Activated CD4-positive, alpha-beta T cell treated with anti-CD3 and anti-CD28 coated beads for 48 hours (primary cell): ENCODE measurements at regions not wholly inside any gene's neighbourhood (a gene's known extent, or its start where the extent isn't known, plus 50 kb on each side); places are given as distances from the start of the nearest gene placed in this dataset.
"Not testable (repeated sequence)": the region's sequence is repeated elsewhere in the genome, so short reads cannot be mapped to it uniquely, and the experiment has no call there.

Source experiments
- DNase-seq: peaks from one replicate; pipeline ENCODE4 v3.0.0-alpha.2; 2020

DNA sequence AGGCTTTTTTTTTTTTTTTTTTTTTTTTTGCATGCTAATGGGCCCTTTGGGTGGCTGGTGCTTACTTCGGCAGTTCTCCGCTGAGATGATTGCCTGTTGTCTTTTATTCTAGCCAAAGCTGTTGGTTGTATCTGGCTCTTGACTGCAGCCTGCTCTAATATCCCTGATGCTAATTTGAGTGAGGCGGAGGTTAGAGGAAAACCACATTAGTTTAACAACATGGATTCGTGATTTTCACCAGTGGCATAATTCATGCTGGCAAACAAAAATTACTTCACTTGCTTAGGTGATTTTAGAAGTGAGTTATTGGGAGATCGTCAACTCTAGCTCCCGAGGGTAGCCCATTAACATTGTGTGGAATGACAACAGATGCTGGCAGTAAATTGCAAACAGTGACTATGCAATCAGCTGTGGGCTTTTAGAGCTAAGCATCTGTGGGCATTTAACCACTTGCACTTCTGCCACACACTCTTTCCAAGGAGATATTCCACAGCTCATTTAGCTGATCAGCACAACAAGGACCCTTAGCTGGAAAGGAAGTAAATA lies 97.6 kb upstream of the ZDHHC17 start:
- DNase-seq: no peak

DNA sequence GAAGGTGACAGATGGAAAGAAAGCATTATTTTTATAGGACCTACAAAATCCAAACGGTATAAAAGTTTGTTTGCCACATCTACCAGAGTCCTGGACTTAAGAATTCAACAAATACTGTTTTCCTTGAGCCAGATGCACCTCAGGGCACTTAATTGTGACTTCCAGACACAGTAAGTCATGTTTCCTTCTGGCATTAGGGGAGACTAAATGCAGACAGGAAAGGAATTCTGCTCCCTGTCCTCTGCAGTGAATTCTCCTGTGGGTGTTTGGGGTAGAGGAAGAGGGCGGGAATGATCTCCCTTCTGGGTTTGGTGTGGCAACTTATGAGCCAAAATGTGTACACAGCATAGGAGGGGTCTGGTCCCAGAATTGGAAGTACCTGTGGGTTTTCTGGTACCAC lies 93.9 kb upstream of the ZDHHC17 start:
- DNase-seq: no peak

DNA sequence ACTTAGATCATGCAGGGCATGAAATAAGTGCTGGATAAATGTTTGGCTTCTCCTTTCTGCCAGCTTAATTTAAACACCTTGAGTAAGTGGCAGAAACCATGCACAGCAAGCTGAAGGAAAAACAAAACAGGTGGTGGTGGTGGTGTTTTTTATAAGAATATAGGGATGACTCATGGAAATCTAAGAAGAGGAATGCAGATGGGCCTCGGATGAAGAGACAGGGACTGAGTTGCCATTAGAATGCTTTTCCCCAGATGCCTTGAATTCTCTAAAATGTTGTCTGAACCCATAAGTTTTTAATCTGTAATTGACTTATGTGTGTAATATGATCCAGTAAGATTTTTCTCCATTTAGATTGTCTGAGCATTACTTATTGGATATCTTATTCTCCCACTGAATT lies 93.1 kb upstream of the ZDHHC17 start:
- no peak for DNase-seq

DNA sequence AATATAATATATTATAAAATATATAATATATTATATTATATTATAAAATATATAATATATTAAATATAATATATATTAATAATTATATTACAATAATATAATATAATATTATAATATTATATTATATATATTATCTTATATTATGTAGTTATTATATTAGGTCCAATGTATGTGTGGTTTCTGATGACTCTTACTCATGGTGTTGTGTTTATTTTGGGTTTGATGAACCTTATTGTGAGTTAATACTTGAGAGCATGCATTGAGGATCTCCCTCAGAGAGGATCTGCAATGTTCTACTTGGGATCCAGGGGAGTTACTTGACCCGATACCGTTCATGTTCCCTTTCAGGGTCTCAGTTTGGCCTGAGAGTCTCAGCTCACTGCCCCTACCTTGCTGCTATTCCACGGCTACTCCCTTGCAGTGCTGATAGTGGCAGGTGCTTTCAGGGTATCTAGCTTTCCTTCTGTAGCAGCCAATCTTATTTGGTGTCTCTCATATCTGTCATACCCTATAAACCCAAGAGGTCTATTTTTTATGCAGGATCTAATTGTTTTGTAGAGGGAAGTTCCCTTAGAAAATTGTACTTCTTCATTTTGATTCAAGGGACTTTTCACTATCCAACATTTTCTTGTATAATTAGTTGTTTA lies 89.1 kb upstream of the ZDHHC17 start:
- DNase-seq: no peak

DNA sequence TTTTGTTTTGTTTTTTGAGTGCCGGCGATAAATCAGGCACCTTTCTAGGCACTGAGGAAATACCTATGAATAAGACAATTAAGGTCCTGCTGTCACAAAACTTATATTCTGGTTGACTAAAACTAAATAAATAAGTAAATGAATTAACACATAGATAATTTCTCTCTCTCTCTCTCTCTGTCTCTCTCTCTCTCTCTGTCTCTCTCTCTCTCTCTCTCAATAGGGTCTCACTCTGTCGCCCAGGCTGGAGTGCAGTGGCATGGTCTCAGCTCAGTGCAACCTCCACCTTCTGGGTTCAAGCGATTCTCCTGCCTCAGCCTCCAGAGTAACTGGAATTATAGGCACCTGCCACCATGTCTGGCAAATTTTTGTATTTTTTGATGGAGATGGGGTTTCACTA lies 87.7 kb upstream of the ZDHHC17 start:
- not testable (repeated sequence) for DNase-seq

DNA sequence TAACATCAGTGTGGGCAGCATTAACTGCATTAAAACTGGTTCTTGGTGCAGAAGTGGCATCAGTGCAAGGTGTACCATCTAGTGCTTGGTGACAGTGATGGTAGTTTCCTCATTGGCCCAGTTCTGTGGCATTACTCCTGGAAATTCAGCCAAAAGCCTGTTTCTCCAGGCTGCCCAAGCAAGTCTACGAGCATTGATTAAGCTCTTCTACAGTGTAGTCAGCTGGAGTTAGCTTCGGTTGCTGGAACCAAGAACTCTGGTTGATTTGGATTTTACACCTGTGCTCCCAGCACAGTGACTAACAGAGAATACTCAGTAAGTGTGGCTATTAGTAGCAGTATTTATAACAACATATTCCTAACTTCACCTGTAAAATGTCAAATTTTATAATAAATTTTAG lies 84.9 kb upstream of the ZDHHC17 start:
- DNase-seq: no peak

DNA sequence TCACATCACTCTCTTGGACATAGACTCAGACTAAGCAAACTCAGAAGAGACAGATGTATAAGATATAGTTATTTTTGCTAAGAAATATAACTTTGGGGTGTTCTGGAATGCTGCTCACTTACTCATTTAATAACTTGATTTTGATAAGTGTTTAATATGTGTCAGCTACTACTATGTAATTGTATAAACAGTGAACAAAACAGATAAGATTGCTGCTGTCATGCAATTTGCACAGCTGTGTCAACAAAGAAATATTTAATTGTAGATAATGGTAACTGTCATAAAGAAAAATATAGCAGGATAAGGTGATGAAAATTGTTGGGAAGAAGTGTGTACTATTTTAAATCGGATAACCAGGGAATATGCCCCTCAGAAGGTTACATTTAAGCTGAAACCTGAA lies 84.1 kb upstream of the ZDHHC17 start:
- no peak for DNase-seq

DNA sequence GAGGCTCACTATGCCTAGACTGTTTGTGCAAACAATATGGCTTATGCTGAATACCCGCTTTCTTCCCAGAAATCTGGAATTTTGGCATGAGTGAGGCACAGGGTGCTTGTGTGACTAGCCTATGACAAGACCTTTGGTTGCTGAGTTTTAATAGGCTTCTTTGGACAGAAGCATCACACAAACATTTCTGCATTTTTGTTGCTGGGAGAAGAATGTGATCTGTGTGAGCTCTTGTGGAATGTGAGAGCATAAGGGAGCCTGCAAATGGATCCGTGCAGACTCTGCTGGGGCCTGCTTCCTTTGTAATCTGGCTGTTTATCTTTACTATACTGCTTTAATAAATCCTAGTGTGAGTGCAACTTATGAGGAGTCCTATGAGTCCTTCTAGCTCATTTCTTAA lies 83.0 kb upstream of the ZDHHC17 start:
- DNase-seq: no peak

DNA sequence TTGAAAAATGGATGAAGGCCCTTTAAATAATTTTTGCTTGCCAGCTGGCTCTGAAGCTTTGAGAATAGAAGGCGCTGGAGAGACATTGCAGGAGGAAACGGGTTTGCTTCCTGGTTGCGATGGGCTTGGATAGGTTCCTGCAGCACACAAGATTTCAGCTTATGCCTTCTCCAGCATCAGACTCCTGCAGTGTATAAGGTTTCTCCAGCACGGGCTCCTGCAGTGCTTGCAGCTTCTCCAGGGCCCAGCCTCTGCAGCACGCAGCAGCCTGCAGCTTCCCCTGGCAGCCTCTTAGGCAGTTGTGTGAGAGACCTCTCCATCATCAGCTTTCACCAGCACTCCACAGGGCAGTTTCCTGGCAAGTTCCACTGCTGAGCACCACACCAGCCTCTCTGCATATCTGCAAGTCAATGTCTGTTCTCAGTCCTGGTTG lies 78.7 kb upstream of the ZDHHC17 start:
- no peak for DNase-seq

DNA sequence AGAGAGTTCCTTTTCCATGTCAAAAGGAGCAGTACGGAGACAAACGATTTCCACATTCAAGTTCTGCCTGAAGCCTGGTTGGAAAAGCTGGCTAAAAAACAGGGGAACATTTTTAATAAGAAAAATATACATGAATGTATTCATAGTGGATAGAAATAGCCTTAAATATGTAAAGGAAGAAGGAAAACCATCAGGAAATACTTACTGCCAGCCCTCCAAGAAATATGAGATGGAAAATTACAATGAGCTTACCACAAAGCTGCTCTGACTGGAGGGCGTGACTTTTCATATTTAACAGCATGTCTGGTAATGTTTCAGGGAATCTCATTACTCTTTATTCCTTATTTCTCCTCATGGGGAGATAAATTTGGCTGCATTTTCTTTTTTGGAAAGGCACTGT lies 75.9 kb upstream of the ZDHHC17 start:
- DNase-seq: no peak

DNA sequence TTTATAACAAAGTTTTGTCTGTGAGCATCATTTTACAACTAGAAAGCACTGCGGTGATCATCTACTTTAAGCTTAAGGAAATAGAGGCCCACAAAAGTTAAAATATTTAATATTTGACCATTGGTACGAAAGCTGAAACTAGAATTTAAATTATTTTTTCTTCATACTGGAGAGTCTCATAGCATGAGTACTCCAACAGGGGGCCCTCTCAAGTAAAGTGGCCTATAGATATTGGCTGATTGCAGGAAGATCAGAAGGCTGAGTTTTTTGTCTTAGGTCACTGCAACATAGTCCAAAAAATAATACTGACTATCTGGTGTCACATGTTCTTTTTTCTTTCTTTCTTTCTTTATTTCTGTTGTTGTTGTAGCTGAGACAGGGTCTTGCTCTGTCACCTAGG lies 75.3 kb upstream of the ZDHHC17 start:
- DNase-seq: no peak

DNA sequence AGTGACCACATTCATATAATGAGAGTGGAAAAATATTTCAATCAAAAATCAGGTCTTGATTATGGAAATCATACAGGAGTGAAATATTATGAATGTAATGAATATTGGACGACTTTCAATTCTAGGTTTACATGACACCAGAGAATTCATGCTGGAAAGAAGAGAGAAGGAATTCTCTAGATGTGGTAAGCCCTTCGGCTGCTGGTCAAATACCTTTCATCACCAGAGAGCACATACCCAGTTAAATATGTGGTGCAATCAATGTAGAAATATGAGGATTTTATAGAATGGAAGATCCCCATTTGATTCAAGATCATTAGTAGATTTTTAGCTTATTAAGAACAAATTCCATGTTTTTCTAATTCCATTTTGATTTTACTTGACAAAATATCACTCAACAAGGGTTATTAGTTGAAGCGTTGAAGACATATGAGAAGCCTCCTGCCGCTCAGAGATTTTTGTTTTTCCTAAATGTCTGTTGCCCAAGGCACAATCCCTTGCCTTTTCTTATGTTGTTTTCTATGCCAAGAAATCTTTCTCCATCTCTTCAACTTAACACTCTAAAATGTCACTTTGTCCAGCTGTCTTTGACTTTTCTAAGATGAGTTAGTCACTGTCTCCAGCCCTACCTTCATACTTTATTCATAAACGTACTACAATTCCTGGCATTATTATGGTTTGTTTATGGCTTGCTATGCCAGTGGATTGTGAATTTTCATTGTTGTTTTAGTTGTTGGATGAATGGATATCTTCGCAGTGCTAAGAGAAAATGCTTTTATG lies 72.8 kb upstream of the ZDHHC17 start:
- DNase-seq: no peak

DNA sequence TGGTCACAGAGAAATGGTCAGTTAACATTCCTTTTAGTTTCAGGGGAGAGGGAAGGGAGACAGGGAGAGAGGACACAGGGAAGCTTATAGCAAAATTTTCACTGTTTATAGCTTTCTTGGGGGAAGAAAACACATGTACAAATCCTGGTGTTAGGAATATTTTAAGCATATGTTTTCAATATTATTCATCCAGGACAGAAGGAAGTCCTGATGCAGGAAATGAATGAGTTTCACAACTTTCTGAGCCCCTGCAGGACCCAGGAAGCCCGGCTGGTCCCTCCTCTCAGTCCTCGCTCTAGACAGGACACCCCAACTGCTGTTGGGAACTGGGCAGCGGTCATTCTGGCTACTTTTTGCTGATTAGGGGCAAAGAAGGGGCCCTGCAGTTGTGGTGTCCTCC lies 71.1 kb upstream of the ZDHHC17 start:
- no peak for DNase-seq

DNA sequence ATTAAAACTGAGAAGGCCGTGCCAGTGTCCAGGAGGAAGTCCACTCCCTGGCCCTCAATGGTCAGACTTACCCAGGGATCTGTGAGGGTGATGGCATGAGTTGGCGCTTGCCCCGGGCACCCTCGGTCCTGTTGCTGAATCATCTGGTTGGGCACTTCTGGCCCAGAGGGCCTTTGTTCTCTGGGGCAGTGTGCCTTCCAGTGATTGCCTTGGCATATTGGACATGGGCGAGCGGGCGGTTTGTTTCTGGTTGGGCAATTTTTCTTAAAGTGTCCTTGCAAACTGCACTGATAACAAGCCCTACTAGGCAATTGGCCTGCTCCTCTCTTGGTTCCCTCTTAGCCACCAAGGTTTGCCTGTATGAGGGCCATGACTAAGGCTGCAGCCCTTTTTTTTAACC lies 69.5 kb upstream of the ZDHHC17 start:
- no peak for DNase-seq

DNA sequence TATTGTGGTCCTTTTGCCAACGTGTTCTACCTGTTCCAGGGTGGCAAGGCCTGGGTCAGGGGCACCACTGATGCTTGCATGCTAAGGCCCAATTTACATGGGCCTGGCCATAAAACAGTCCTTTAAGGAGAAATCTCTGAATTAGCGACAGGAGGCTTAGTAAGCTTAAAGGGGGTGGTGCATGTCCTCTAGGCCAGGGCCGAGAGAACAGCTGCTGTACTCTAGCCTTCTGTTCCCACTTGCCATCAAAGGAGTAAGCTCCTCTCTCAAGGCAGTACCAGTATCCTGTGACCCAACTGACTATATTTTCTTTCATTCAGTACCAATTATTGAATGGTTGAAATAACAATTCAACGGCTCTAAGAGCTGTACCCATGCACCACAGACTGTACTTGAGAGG lies 67.7 kb upstream of the ZDHHC17 start:
- DNase-seq: no peak

DNA sequence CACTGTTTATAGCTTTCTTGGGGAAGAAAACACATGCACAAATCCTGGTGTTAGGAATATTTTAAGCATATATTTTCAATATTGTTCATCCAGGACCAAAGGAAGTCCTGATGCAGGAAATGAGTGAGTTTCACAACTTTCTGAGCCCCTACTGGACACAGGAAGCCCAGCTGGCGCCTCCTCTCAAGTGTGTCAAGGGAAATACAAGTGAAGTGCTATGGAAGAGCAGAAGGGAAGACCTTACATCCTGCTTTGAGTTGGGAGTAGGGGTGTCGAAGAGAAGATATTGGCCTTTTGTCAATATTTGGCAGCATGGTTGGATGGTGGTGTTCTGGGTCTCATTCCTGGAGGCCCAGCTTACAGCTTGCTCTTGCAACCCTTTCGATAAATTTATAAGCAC lies 66.1 kb upstream of the ZDHHC17 start:
- no peak for DNase-seq

DNA sequence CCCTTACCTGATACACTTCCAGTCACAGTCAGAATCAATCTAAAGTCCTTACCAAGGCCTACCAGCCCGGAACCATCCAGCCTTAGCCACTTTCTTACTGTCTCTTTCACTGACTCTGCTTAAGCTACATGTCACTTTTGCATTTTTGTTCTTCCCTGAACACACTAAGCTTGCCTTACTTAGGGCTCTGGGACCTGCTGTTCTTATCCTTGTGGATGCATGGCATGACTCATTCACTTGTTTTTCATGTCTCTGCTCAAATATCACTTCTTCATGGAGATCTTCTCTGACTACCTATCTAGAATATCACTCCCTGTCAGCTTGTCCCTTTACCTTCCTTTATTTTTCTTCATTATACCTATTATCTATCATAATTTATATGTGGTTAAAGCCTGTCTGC lies 65.6 kb upstream of the ZDHHC17 start:
- DNase-seq: no peak

DNA sequence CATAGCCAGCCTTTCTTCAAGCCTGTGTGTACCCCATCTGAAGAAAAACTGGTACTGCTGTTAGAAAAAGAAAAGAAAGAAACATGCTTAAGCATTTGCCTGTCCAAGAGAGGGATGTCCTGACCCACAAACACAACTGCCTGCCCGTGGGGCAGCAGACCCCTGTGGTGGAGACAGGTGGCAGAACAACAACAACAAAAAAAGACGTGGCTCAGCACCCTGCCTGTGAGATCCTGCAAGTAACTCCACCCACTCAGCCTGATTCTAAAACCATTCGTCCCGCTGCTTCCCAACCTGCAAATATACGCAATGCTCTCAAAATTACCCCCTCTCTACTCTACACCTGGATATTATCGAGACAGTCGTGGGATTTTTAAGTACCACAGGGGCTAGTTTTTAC lies 64.9 kb upstream of the ZDHHC17 start:
- DNase-seq: no peak

DNA sequence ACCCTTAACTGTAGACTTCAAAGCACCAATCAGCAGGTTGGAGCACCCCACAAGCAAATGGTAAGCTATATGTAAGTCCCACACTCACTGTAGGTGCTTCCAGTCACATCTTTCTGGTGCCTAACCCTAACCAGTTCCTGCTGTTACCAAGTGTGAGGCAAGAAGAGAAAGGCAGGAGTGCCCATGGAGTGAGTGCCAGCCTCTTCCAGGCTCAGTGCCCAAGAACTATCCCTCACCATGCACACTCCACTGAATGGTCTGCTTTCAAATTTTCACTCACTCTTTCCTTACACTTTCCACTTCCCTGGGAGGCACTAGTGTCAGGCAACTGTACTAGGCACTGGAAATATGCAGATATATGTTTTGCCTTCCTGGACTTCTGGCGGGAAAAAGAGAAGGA lies 62.2 kb upstream of the ZDHHC17 start:
- no peak for DNase-seq

DNA sequence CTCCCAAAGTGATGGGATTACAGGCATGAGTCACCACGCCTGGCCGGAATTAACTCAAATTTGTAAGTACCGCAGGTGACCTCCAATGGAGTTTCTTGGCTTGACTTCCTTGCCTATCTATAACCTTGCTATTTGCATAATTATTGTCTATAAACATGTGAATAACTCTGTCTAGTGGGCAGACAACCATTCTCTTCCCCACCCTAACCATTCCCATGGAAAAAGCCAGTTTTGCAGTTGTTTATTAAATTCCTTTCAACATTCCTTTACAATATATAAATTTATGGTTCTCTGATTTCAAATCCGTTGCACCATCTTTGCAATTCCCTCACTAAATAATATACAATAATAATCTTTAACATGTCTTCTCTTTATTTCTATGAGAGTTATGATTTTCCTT lies 61.0 kb upstream of the ZDHHC17 start:
- DNase-seq: no peak

DNA sequence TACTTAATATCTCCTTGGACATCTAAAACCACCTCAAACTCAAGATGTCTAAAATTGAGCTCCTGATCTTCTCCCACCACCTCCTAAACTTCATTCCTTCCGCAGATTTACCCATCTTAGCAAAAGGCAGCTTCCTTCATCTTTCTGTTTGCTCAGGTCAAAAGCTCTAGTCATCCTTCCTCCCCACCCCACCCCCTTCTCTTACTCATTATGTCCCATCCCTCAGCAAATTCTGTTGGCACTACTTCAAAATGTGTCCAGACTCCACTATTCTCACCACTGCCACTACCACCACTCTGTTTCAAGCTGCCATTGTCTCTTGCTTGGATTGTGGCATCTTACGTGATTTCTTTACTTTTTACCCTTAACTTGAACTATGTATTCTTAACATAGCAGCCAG lies 59.2 kb upstream of the ZDHHC17 start:
- no peak for DNase-seq

DNA sequence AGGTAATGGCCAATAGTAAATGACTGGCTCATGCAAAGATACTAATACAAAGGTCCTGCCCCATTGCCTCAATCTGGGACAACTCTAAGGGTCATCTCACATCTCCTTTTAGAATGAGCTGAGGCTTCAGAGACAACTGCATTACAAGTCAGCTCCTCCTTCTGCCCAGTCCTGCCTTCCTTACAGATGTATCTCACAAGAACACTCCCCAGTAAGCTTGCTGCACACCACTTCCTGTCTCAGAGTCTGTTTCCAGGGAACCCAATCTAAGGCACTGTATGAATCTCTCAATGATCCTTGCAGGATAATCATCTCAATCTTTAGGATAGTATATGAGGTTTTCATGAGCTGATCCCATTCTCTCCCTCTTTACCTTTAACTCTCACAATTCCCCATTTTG lies 57.8 kb upstream of the ZDHHC17 start:
- no peak for DNase-seq

DNA sequence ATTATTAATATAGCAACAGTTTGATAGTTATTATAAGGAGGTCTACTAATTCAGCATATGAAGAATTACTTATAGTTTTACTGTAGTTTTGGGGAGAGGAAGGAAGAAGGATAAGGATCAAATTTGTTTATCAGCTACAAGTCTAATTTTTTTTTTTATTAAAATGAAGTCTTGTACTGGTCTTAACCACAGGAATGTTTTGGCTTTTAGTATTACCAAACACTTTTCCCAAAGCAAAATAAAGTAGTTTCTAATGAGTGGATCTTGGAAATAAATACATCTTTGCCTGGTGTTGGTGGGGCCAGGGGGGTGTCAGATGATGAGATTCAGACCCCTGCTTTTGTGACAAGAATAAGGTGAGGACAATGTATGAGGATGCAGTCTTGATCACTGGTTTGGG lies 57.2 kb upstream of the ZDHHC17 start:
- no peak for DNase-seq

DNA sequence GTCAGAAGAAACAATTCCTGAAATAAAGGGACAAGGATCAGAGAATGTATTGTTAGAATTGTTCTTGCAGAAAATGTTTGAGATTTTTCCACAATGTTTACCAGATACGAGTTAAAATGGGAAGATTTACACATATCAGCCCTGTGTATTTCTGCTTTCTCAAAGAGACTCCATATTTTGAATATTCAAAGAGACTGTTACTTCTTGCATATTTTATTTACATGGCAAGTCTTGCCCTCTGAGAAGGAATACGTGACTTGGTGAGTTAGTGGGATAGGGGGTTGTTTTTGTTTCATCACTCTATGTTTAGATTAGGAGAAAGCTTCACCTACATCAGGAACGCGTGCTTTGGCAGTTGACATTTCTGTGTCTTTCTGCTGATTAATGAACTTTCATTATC lies 56.1 kb upstream of the ZDHHC17 start:
- no peak for DNase-seq

DNA sequence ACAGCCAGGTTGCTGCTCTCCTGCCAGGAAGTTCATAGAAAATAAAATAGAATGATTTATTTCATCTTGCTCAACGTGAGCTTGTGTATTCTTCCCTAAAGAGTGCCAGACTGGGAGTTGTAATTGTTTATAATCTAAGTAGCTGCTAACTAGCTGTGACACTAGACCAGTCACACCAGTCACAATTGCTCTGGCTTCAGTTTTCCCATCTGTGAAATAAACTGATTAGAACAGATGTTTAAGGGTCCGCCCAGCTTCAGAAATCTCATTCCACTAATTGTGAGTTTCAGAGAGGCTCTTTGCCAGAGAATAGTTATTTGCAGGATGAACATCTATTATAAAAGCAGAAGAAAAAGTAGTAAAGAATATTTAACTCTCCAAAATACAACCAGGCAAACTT lies 55.6 kb upstream of the ZDHHC17 start:
- no peak for DNase-seq
